SK-N-SH (cell line): ENCODE measurements at regions not wholly inside any gene's neighbourhood (a gene's known extent, or its start where the extent isn't known, plus 50 kb on each side); places are given as distances from the start of the nearest gene placed in this dataset.

ENCODE experiments used
- EZH2phosphoT487 ChIP-seq: fragments of 200-600 bp; sonication (generic); IDR thresholded peaks from 2 replicates; pipeline ENCODE4 v1.6.1; 2017; ENCODE audit warnings: low read depth, mixed run types, mild to moderate bottlenecking, antibody characterized with exemption, moderate library complexity, borderline replicate concordance
- POLR2AphosphoS5 ChIP-seq: IDR thresholded peaks from 2 replicates; pipeline ENCODE4 v1.6.1; 2012; ENCODE audit warnings: low read depth, low read length
- TF ChIP-seq, protein P1 (sequence below): fragments of 200-600 bp; sonication (generic); IDR thresholded peaks from 2 replicates; pipeline ENCODE4 v1.6.1; 2017; ENCODE audit warnings: antibody characterized with exemption, mild to moderate bottlenecking, moderate library complexity
- TF ChIP-seq, protein P2 (sequence below): IDR thresholded peaks from 2 replicates; pipeline ENCODE4 v1.4.0; 2012; ENCODE audit warnings: low read depth

DNA sequence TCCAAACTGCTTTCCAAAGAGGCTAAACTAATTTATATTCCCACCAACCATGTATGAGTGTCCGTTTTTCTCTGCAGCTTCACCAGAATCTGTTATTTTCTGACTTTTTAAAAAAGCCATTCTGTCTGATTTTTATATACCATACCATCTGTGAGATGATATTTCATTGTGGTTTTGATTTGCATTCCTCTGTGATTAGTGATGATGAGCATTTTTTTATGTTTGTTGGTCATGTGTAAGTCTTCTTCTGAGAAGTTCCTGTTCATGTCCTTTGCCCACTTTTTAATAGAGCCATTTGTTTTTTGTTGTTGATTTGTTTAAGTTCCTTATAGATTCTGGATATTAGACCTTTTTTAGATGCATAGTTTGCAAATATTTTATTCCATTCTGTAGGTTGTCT is 179.4 kb upstream of the ALCAM start:
- TF ChIP-seq, protein P1, sequence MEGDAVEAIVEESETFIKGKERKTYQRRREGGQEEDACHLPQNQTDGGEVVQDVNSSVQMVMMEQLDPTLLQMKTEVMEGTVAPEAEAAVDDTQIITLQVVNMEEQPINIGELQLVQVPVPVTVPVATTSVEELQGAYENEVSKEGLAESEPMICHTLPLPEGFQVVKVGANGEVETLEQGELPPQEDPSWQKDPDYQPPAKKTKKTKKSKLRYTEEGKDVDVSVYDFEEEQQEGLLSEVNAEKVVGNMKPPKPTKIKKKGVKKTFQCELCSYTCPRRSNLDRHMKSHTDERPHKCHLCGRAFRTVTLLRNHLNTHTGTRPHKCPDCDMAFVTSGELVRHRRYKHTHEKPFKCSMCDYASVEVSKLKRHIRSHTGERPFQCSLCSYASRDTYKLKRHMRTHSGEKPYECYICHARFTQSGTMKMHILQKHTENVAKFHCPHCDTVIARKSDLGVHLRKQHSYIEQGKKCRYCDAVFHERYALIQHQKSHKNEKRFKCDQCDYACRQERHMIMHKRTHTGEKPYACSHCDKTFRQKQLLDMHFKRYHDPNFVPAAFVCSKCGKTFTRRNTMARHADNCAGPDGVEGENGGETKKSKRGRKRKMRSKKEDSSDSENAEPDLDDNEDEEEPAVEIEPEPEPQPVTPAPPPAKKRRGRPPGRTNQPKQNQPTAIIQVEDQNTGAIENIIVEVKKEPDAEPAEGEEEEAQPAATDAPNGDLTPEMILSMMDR = no peak
- no peak for TF ChIP-seq POLR2AphosphoS5
- TF ChIP-seq EZH2phosphoT487 = no peak
- TF ChIP-seq, protein P2, sequence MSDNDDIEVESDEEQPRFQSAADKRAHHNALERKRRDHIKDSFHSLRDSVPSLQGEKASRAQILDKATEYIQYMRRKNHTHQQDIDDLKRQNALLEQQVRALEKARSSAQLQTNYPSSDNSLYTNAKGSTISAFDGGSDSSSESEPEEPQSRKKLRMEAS = no peak
